SK-N-MC (cell line): ENCODE measurements at regions not wholly inside any gene's neighbourhood (a gene's known extent, or its start where the extent isn't known, plus 50 kb on each side); places are given as distances from the start of the nearest gene placed in this dataset.

Experiments used
- EZH2 ChIP-seq: fragments of 200-600 bp; sonication (generic); IDR thresholded peaks from one replicate; pipeline ENCODE4 v1.6.1; 2017; ENCODE audit warnings: antibody characterized with exemption
- FOXP2 ChIP-seq: optimal IDR thresholded peaks from 2 replicates; pipeline ENCODE3; 2011; ENCODE audit warnings: mild to moderate bottlenecking, moderate library complexity; ENCODE audit not compliant: insufficient read depth; ENCODE audit errors: extremely low read length, control extremely low read depth
- POLR2AphosphoS5 ChIP-seq: IDR thresholded peaks from 2 replicates; pipeline ENCODE4 v1.6.1; 2012; ENCODE audit warnings: mild to moderate bottlenecking, low read depth, low read length, borderline replicate concordance

- TF ChIP-seq EZH2 (no peak), POLR2AphosphoS5 (no peak), FOXP2 (no peak)
Measured at GRCh38 chr2:746697-747096, 69.5 kb upstream of the TMEM18 start.
